ENCODE measurements at regions not wholly inside any gene's neighbourhood (a gene's known extent, or its start where the extent isn't known, plus 50 kb on each side); places are given as distances from the start of the nearest gene placed in this dataset.

GRCh38 chr5:158261674-158262367 lies 402.9 kb upstream of the CLINT1 start:
- H3K27ac ChIP-seq (ENCODE audit: control insufficient read depth, insufficient read depth, low read length) = no peak overlapping the region
- no peak overlapping the region for H3K9ac ChIP-seq (ENCODE audit: control insufficient read depth, extremely low read depth, insufficient read depth, low read length)
- no peaks in the 10 kb centered on the region for H4K20me1 ChIP-seq (ENCODE audit: control insufficient read depth, extremely low read depth, insufficient read depth, low read length)
- no peaks in the 10 kb centered on the region for H3K4me1 ChIP-seq (ENCODE audit: control insufficient read depth, extremely low read depth, insufficient read depth, low read length)
- H3K79me2 ChIP-seq (ENCODE audit: control insufficient read depth, insufficient read depth, low read length) = no peaks in the 10 kb centered on the region
- no peak for DNase-seq (ENCODE audit: low read depth, low spot score)
- H3K4me2 ChIP-seq (ENCODE audit: control insufficient read depth, extremely low read depth, insufficient read depth, low read depth, low read length) = no peak overlapping the region
- no peaks in the 10 kb centered on the region for H3K9me1 ChIP-seq (ENCODE audit: control insufficient read depth, extremely low read depth, insufficient read depth, low read length)
- H2AFZ ChIP-seq (ENCODE audit: control insufficient read depth, low read length) = no peak overlapping the region
- TF ChIP-seq EZH2 (IDR thresholded peaks at IDR 0.05; ENCODE audit: low read length) (no peak), CTCF (optimal IDR thresholded peaks at IDR 0.05 in 1 of 3, IDR thresholded peaks at IDR 0.05 in 1 of 3, conservative IDR thresholded peaks at IDR 0.05 in 1 of 3; ENCODE audit: extremely low read depth in 1 of 3, insufficient read depth in 2 of 3, low read length in 3 of 3) (no peak)
- peak; percentile 9 for FAIRE-seq
- dilution Hi-C loops (cut with MboI; ENCODE audit: extremely low pct_ligation_motif_present, low sequenced_read_pairs) = no loop called here
- no peak overlapping the region for H3K4me3 ChIP-seq (ENCODE audit: control insufficient read depth in 2 of 3, extremely low read depth in 1 of 3, insufficient read depth in 2 of 3, low read depth in 1 of 3, low read length in 3 of 3)
- no peaks in the 10 kb centered on the region for H3K9me3 ChIP-seq (ENCODE audit: control insufficient read depth, low read depth, low read length)
- H3K27me3 ChIP-seq (ENCODE audit: control insufficient read depth, extremely low read depth, insufficient read depth, low read length) = no peaks in the 10 kb centered on the region
- no peaks in the 10 kb centered on the region for H3K36me3 ChIP-seq (ENCODE audit: control insufficient read depth in 2 of 2, extremely low read depth in 1 of 2, insufficient read depth in 2 of 2, low read length in 2 of 2)

- DNase-seq (ENCODE audit: low read depth, low spot score) = no peak
- no peak overlapping the region for H3K9ac ChIP-seq (ENCODE audit: control insufficient read depth, extremely low read depth, insufficient read depth, low read length)
- H3K4me2 ChIP-seq (ENCODE audit: control insufficient read depth, extremely low read depth, insufficient read depth, low read depth, low read length) = no peak overlapping the region
- H4K20me1 ChIP-seq (ENCODE audit: control insufficient read depth, extremely low read depth, insufficient read depth, low read length) = no peaks in the 10 kb centered on the region
- H3K9me1 ChIP-seq (ENCODE audit: control insufficient read depth, extremely low read depth, insufficient read depth, low read length) = no peaks in the 10 kb centered on the region
- TF ChIP-seq EZH2 (IDR thresholded peaks at IDR 0.05; ENCODE audit: low read length) (no peak), CTCF (optimal IDR thresholded peaks at IDR 0.05 in 1 of 3, IDR thresholded peaks at IDR 0.05 in 1 of 3, conservative IDR thresholded peaks at IDR 0.05 in 1 of 3; ENCODE audit: extremely low read depth in 1 of 3, insufficient read depth in 2 of 3, low read length in 3 of 3) (no peak)
- H3K4me3 ChIP-seq (ENCODE audit: control insufficient read depth in 2 of 3, extremely low read depth in 1 of 3, insufficient read depth in 2 of 3, low read depth in 1 of 3, low read length in 3 of 3) = no peak overlapping the region
- H2AFZ ChIP-seq (ENCODE audit: control insufficient read depth, low read length) = no peak overlapping the region
- H3K27me3 ChIP-seq (ENCODE audit: control insufficient read depth, extremely low read depth, insufficient read depth, low read length) = no peaks in the 10 kb centered on the region
- no peaks in the 10 kb centered on the region for H3K9me3 ChIP-seq (ENCODE audit: control insufficient read depth, low read depth, low read length)
- H3K36me3 ChIP-seq (ENCODE audit: control insufficient read depth in 2 of 2, extremely low read depth in 1 of 2, insufficient read depth in 2 of 2, low read length in 2 of 2) = no peaks in the 10 kb centered on the region
- H3K27ac ChIP-seq (ENCODE audit: control insufficient read depth, insufficient read depth, low read length) = no peak overlapping the region
- dilution Hi-C loops (cut with MboI; ENCODE audit: extremely low pct_ligation_motif_present, low sequenced_read_pairs) = no loop called here
- H3K79me2 ChIP-seq (ENCODE audit: control insufficient read depth, insufficient read depth, low read length) = no peaks in the 10 kb centered on the region
- no peak for FAIRE-seq
- H3K4me1 ChIP-seq (ENCODE audit: control insufficient read depth, extremely low read depth, insufficient read depth, low read length) = no peaks in the 10 kb centered on the region
Measured at GRCh38 chr5:158256096-158256495, 397.2 kb upstream of the CLINT1 start.

All from keratinocyte (primary cell).